DMS53 (cell line): ENCODE measurements at regions not wholly inside any gene's neighbourhood (a gene's known extent, or its start where the extent isn't known, plus 50 kb on each side); places are given as distances from the start of the nearest gene placed in this dataset.

Experiments
- DNase-seq: peaks from one replicate; lab custom pipeline; 2025; lab: John Stamatoyannopoulos, UW

DNA sequence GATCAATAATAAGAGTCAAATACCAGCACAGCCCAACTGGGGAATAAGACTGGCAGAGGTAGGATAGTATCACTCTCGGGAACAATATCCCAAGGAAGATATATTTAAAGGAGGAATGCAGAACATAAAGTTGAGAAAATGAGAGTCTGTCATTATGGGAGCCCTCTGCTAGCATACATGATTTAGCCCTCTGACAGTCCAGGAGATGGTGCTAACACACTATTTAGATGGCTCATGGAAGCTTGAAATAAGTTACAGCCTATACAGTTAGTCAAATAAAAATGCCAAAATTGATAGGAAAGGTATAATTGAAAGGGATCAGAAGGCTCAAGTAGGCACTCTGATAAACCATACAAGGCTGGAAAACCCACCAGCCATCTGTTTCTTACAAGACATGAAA, 201.0 kb upstream of the NEIL3 start:
- DNase-seq = peak; percentile 6

DNA sequence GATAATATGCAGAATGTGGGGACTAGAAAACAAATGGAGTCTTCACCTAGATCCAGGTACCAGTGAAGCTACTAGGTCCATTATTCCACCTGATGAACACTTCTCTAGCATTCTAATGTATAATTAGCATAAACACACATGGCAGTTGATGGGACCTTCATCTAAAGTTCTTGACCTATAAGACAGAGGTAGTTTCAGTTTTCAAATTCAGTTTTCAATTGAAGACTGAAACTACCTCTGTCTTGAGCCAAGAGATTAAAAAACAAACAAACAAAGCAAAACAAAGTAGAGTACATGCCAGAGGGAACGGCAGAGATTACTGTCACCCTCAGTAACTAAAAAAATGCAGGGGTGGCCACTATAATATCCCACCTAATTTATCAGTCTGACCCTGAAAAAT, 199.9 kb upstream of the NEIL3 start:
- DNase-seq = no peak

DNA sequence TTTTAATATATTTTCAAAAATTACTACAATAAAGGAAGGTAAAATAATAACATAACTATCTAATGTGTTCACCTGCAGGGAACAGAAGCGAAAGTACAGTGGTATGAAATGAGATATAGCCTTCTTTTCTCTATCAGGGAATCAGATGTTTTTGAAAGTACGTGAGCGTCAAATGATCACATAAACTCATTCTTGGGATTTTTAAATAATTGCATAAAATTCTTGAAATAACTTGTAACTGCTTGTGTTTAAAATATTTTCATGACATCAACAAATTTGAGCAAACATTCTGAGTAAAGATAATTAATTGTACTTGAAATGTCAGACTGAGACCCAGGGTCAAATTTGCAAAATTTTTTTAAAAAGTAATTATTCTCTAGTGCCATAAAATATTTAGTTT, 193.5 kb upstream of the NEIL3 start:
- DNase-seq = no peak

DNA sequence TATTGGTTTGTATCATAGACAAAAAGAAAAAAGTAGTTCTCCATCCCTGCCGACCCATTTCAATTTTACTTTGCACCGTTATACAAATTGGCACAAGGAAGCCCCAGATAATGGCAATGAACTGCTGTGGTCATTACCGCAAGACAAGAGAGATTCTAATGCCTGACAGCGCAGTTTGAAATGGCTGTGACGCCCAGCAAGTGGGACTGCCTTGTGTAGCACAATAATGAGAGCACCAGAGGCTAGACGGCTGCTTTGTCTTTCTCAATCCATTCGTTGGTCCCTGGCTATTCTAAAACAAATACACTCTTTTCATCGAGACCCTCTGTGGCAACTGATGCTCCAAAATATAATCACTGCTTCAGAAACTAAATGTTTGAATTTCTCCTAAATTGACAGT, 192.4 kb upstream of the NEIL3 start:
- DNase-seq = no peak

DNA sequence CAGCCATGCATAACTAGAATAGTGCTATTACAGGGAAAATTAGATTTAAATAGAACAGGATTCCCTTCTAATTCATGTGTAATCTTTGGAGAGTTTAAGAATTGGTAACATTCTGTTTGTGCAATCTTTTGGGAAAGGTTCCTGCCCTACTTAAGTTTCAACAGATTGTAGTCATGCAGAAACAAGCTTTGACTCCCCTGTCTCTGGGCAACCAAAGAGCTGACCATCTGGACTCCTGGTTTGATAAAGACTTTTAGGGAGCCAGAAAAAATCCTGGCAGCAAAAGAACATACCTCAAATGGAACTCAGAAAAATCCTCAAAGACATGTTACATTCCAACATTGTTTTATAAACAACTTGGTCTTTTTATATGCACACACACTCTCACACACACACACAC, 191.1 kb upstream of the NEIL3 start:
- no peak for DNase-seq

DNA sequence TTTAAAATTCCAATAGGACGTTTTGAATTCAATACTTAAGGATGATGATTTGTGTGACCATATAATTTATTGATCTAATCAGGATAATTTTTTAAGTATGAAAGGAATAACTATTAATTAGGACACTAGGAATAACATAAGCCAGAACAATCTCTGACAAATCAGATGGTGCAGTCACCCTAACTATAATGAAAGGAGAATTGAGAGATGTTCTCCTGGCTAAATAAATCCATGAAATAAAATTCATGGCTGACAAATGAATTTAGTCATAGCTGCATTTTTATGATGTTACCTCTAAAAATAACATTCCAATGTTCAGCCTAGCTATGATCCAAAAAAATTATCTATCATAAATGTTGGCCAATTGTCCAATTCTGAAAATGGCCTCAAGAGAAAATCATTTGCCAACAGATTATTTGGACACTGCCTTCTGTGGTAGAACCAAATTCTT, 190.6 kb upstream of the NEIL3 start:
- DNase-seq = no peak

DNA sequence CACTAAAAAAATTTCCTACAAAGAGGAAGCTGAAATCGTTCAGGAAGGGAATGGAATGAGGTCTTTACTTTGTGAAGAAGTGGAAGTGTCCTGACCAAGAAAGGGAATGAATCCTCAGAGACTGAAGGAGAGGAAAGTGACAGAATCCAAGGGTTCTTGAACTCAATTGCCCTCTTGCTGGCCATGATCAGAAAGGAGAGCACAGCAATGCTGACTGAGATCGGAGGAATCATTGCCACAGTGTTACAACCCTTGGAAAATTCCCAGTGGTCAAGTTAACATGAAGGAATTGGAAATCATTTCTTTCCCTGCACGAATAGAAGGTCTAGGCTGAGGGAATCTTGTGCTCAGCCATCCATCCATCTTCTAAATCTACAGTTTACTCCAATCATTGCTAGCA, 190.0 kb upstream of the NEIL3 start:
- no peak for DNase-seq

DNA sequence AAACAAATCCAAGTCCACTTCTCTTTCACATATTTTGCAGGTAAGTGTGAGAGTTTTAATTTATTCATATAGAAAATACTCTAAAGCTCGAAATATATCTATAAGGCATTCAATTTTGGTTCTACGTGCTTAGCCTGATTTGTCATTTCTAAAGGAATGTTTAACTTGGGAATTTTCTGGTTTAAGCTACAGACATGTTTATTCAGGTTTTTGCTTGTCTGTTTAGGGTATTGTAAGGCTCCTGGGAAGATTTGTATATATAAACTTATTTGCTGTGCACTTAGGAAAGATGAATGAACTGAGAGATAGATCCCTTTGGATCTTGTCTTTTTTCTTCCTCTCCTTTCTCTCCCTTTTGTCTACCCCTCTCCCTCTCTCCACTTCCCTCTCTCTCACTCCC, 185.9 kb upstream of the NEIL3 start:
- no peak for DNase-seq

DNA sequence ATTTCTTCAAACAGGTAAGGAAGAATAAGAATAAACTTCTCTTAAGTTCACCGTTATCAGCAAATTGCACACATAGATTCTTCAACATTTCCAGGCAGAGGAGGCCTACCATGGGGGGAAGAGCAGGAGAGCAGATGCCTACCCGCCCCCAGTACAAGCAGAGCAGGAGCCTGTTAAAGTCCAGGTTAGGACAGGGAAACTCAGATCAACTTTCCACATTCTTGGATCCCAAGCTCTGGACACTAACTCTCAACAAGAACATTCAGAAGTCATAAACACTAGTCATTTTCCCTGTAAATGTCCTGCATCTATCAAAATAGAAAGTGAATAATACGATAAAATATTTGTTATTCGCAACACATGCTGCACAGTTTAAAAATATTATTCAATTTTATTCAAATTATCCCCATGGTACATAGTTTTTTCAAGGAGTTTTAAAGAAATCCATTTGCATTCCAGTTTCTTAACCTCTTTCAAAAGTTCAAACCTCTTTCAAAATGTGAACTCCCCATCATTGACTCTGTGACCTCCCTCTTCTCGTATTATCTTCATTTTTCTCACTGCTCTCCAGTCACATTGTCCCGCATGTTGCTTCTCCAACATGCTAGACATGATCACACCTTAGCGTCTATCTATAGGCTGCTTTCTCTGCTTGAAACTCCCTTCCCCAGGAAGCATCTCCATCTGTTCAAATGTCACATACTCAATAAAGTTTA, 185.2 kb upstream of the NEIL3 start:
- no peak for DNase-seq

DNA sequence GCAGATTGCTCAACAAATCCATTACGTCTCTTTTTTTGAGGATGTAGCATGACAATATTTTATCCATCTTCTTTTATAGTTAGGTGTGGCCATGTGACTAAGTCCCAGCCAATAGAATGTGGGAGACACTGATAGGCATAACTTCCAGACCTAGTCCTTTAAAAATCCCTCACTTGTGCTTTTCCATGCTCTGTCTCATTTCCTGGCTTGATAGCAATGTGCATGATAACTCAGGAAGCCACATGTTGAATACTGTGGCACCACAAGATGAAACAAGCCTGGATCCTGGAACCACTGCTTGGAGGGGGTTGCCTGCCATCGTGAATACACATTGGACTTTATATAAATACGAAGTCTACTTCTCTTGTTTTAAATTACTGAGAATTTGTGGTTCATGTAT, 184.0 kb upstream of the NEIL3 start:
- DNase-seq = no peak

DNA sequence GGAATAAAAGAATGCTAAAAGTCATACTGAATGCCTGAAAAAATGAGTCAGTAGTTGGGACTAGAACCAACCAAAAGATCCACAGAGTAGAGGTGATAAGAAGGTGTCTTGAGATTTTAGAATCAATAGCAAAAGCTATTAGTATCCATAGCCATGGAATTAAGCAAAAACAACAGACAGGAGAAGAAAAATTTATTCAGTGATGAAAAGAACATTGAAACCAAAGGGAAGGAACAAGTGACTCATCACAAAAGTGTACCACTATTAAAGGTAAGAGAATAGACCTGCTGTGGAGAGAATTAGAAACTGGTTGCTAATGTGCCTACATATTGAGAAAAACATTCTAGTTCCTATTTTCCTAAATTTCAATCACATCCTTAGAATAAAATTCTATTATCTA, 182.0 kb upstream of the NEIL3 start:
- DNase-seq = no peak

DNA sequence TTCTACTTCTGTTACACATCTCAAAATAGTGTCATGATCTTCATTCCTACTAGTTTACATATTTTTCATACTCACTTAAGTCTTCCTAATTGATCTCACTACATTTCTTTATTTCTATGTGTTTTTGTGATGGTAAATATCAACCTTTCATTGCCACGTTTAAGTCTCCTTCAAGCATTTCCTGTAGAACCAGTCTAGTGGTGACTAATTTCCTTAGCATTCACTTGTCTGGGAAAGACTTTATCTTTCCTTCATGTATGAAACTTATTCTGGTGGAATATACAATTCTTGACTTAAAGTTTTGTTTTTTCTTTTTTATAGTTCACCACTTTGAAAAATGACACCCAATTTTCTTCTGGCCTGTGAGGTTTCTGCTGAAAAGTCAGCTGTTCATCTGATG, 181.4 kb upstream of the NEIL3 start:
- no peak for DNase-seq

DNA sequence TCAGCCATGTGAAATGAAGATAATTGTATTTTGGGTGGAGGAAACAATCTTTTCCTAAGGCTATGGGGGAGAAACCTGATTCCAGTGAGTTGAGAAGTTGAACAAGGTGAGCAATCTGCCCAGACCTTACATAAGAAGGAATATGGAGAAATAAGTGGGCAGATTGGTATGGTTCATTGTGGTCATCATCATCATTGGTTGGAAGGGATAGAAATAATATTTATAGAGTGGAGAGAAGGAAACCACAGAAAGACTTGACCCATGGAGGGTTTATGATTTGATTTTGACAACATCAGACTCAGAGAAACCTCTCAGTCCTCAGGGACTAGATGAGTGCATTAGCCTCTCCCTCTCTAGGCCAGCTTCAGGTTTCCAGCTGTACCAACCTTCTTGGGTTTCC, 177.9 kb upstream of the NEIL3 start:
- no peak for DNase-seq

DNA sequence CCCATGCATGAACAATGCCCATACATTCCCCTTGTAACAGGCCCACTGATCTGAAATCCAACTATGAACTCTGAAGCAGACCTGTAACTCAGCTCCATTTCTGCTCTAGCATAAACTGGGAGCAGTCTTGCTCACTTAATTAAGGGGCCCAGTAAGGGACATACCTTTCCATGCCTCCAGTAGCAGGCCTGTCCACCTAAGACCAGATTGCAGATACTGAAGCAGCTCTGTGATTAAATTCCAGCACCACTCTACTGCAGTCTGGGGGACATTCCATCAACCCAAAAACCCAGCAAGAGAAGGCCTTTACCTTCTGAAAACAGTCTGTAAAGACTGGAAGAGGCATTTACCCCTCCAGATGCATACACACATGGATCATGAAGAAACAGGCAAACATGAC, 162.0 kb upstream of the NEIL3 start:
- DNase-seq = no peak

DNA sequence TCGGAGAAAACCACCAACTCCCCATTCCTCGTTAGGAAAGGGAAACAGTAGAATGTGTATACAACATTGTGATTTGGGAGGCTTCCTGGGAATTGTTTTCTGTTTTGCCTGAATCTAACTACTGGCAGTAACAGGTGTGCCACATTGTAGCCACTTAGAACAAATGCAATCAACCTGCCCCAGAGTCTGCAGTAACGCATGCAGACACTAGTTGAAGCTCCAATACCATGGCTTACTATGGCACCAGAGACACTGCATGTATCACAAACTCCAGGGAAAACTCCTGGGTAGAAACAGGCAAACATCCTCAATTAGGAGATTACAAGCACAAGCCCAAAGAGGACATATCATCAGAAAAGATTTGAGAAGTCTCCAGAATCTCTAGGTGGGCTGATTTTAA, 154.2 kb upstream of the NEIL3 start:
- DNase-seq = peak; percentile 55

DNA sequence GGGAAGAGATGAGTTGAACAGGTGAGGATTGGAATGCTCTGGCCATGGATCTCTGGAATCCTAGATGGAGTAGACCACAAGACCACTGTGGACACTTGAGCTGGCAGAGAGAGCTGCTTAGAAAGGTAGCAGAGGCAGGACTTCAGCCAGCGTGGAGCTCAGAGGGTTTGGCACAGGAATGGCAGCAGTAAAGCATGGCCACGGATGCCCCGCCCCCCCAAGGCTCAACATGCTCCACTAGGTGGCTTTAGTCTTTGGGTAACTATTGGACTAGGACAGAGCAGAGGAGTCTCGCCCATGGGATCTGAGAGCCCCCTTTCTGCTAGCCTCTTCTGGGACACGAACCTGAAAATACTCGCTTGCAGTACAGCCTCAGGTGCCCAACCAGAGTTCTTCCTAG, 150.1 kb upstream of the NEIL3 start:
- DNase-seq = no peak

DNA sequence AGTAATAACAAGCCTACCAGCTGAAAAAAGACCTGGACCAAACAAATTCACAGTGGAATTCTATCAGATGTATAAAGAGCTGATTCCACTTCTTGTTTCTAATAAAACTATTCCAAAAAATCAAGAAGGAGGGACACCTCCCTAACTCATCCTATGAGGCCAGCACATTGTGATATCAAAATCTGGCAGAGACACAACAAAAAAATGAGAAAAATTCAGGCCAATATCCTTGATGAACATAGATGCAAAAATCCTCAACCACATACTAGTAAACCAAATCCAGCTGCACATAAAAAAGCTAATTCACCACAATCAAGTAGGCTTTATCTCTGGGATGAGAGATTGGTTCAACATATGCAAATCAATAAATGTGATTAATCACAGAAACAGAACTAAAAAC, 147.9 kb upstream of the NEIL3 start:
- DNase-seq = no peak

DNA sequence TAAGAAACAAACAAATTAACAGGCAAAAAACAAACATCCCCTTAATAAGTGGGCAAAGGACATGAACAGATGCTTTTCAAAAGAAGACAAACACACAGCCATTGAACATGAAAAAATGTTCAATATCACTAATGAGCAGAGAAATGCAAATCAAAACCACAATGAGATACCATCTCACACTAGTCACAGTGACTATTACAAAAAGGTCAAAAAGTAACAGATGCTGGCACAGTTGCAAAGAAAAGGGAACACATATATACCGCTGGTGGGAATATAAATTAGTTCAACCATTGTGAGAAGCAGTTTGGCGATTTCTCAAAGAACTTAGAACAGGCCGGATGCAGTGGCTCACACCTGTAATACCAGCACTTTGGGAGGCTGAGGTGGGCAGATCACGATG, 146.1 kb upstream of the NEIL3 start:
- DNase-seq = no peak

DNA sequence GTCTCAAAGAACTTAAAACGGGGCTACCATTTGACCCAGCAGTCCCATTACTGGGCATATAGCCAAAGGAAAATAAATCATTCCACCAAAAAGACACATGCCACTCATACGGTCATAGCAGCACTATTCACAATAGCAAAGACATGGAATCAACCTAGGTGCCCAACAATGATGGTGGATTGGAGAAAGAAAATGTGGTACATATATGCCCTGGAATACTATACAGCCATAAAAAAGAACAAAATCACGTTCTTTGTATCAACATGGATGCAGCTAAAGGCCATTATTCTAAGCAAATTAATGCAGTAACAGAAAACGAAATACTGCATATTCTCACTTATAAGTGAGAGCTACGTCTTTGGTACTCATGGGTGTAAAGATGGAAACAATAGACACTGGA, 138.1 kb upstream of the NEIL3 start:
- no peak for DNase-seq

DNA sequence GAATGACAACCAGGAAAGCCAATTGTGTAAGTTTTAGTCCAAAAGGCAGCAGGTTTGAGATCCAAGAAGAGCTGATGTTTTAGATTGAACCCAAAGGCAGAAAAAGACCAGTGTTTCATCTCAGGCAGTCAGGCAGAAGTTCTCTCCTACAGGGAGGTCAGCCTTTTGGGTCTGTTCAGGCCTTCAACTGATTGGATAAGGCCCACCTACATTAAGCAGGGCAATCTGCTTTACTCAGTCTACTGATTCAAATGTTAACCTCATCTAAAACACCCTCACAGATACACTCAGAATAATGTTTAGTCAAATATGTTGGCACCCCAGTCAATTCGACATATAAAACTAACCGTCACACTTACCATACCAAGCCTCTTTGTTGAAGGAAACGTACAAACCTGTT, 134.2 kb upstream of the NEIL3 start:
- DNase-seq = no peak

DNA sequence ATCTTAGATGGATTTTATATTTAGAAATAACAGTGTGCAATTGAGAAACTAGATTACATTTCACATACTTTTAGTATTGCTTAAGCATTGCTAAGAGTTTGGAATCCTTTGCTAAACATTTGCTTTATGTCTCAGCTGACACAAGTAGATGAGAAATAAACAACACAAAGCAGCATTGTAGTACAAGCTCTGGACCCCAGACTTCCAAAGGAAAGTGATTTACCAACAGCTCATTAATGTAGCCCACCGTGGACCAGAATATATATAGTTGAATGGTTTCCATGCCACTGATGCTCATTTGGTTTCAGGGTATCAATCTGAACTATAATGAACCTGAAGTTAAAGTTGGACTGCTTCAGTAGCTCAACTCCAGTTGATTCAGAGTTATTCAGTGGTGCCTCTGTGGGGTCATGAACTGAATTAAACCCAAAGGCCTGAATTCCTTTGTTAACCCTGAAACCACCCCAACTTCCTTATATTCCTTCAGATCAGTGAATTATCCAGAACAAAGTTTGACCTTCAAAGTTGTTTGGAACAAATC, 132.1 kb upstream of the NEIL3 start:
- DNase-seq = no peak

DNA sequence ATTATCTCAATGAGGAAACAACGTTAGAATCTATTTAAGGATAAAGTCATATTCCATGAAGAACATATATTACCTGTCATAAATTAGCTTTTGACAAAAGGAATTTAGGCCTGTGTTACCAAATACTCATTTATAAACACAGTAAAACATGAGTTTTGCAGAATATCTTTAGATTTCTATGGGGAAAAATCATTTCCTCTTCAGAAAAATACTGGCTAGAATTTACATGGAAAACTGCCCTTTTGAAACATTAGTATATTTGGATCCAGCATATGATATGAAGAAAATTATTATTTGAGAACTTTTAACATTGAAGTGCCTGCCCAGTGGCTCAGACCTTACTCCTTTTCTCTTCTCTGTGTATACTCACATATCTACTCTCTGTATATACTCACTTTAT, 131.4 kb upstream of the NEIL3 start:
- DNase-seq = no peak

DNA sequence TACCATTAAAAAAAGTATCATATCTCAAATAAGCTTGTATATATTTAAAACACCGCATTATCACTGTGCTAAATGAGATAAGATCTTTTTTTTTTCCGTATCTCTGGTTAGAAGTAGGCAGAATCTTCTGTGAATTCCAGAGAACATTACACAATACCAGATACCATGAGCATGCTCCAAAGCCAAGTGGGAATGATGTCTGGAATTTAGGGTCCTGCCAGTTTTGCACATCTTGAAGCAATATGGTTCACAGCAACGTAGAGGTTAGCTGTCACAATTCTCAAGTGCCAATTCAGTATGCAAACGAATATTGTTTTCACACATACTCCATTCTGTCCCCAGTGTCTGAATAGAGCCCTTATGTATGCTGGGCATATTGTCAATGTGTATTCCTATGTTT, 127.5 kb upstream of the NEIL3 start:
- no peak for DNase-seq

DNA sequence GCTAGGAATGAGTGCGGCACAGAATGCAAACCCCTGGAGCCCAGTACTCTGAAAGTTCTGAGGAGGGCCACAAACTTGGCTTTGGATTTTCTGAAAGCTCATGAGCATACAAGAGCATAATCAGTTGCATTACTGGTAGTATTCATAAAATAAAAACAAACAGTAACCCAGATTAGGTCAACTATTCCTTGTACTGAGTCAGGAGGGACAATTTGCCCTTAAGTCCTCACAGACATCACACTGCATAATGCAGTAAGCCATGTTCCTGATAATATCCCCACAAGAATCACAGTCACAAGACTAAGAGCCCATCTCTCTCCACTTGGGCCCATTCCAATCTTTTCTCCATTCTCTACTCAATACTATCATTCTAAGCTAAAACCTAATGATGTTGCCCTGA, 126.9 kb upstream of the NEIL3 start:
- DNase-seq = no peak
